HepG2 (cell line): ENCODE measurements at regions not wholly inside any gene's neighbourhood (a gene's known extent, or its start where the extent isn't known, plus 50 kb on each side); places are given as distances from the start of the nearest gene placed in this dataset. TPM values are rescaled to one million over a fixed set of nuclear protein-coding genes. Genes with fewer than 3 reads are reported as not detected.

Experiments used
- microRNA-seq: library from miRNA; unstranded; fragments of <30 nt; microRNA quantifications from one replicate; pipeline ENCODE4, GENCODE V29; 2020
- small RNA-seq, 3 experiments: library from RNA; depleted of rRNA; stranded (forward); fragments of <200 nt; gene quantifications; one replicate each; pipeline ENCODE3, GENCODE V24; 2012; ENCODE audit warnings: low read depth in 2 of 3, low replicate concordance in 1 of 3; ENCODE audit not compliant: insufficient read length in 3 of 3, insufficient read depth in 2 of 3

Small RNA genes lying in the stretch of these regions (microRNA-seq; reads per million reads assigned to microRNA genes)
- not detected for gene MIR8068

Small RNA genes lying in the stretch of these regions (small RNA-seq; reads per million reads assigned to genes)
- gene MIR8068 (0 reads per million in 3 experiments), gene RN7SL240P (0 reads per million in 3 experiments)
